Spleen (tissue), 7 donors: ENCODE measurements at regions not wholly inside any gene's neighbourhood (a gene's known extent, or its start where the extent isn't known, plus 50 kb on each side); places are given as distances from the start of the nearest gene placed in this dataset.

Source experiments
- POLR2A ChIP-seq, 3 donors: fragments of 450-650 bp; IDR thresholded peaks; one replicate each; pipeline ENCODE4 v1.5.1; 2017; ENCODE audit warnings: antibody characterized with exemption in 3 of 3, mild to moderate bottlenecking in 1 of 3
- TF ChIP-seq, protein P1 (sequence below), 11 experiments: fragments of 200-600 bp in 7 of 11; fragments of 450-650 bp in 4 of 11; sonication (generic) in 4 of 11; IDR thresholded peaks in 8 of 11; conservative IDR thresholded peaks in 3 of 11; 1 replicate in 7 of 11; 2 replicates in 4 of 11; pipeline versions ENCODE4 v1.4.0 to v1.8.0; 2016 to 2021; ENCODE audit warnings: antibody characterized with exemption in 11 of 11, inconsistent platforms in 4 of 11, mild to moderate bottlenecking in 1 of 11
- donor health status: DM: no; HTN: no; CAD: no; lungs with moderate emphysema.
- donor health status: DM: no; HTN: no; CAD: no.
- donor health status: DM: no; HTN: no; CAD: no.

DNA sequence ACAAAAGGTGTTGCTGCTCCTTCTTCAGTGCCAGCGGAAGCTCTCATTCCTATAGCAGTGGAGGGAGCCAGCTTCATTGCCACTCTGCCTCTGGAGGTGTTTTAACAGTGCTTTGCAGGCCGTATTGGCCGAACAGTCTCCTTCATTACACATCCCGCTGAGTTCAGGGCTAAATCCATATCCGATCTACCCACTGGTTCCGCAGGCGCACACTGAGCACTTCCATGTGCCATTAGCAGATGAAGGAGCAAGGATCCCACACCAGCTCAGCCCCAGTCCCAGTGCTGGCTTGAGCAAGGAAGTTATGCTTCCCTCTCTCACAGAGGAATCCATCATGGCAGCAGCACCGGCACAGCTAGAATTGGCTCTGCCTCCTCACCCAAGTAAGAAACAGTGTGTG is 121.2 kb upstream of the IRX2 start:
- TF ChIP-seq, protein P1, sequence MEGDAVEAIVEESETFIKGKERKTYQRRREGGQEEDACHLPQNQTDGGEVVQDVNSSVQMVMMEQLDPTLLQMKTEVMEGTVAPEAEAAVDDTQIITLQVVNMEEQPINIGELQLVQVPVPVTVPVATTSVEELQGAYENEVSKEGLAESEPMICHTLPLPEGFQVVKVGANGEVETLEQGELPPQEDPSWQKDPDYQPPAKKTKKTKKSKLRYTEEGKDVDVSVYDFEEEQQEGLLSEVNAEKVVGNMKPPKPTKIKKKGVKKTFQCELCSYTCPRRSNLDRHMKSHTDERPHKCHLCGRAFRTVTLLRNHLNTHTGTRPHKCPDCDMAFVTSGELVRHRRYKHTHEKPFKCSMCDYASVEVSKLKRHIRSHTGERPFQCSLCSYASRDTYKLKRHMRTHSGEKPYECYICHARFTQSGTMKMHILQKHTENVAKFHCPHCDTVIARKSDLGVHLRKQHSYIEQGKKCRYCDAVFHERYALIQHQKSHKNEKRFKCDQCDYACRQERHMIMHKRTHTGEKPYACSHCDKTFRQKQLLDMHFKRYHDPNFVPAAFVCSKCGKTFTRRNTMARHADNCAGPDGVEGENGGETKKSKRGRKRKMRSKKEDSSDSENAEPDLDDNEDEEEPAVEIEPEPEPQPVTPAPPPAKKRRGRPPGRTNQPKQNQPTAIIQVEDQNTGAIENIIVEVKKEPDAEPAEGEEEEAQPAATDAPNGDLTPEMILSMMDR (IDR thresholded peaks at IDR 0.05 in 8 of 11, conservative IDR thresholded peaks at IDR 0.05 in 3 of 11), result no peak
- no peak for TF ChIP-seq POLR2A (IDR thresholded peaks at IDR 0.05)
